Caco-2 (cell line): ENCODE measurements at regions not wholly inside any gene's neighbourhood (a gene's known extent, or its start where the extent isn't known, plus 50 kb on each side); places are given as distances from the start of the nearest gene placed in this dataset.

Experiments
- BruUV-seq: library from RNA; stranded (reverse); fragments of 400-500 nt; replicated peaks from 2 replicates; lab custom pipeline; 2021; lab: Mats Ljungman, UMichigan
- CTCF ChIA-PET: fragments of 300-600 bp; sonication (Branson Sonifier 250); formaldehyde crosslinking; loops from one replicate; lab custom pipeline; 2022; ENCODE audit warnings: antibody characterized with exemption; lab: Charles Lee
- POLR2A ChIA-PET: fragments of 300-600 bp; sonication (Branson Sonifier 250); formaldehyde crosslinking; loops from one replicate; lab custom pipeline; 2022; ENCODE audit warnings: antibody characterized with exemption; lab: Charles Lee
- DNase-seq, 2 experiments: peaks; one replicate each; pipeline versions ENCODE4 v3.0.0 to v3.0.0-alpha.2; 2020 to 2022
- H3K27me3 ChIP-seq: replicated peaks from 2 replicates; pipeline ENCODE4 v1.6.0; 2011; ENCODE audit warnings: low read length; ENCODE audit not compliant: control insufficient read depth, insufficient read depth
- H3K36me3 ChIP-seq: 2 replicates; pipeline ENCODE4 v1.5.1; 2011; ENCODE audit warnings: low read length; ENCODE audit not compliant: control insufficient read depth, insufficient read depth
- H3K4me1 ChIP-seq: fragments of 250-450 bp; sonication (Bioruptor Pico); 2 replicates; pipeline ENCODE4 v1.5.1; 2020; ENCODE audit warnings: mild to moderate bottlenecking
- H3K4me3 ChIP-seq: 2 replicates; pipeline ENCODE4 v1.5.1; 2011; ENCODE audit warnings: low read depth, mild to moderate bottlenecking, control low read depth, low read length
- H3K9me3 ChIP-seq: fragments of 250-450 bp; sonication (Bioruptor Pico); 2 replicates; pipeline ENCODE4 v1.5.1; 2020; ENCODE audit warnings: mild to moderate bottlenecking, moderate library complexity
- H3K27ac Mint-ChIP-seq: one replicate; pipeline ENCODE4 v1.8.0; 2022; ENCODE audit warnings: mixed read lengths; ENCODE audit not compliant: unreplicated experiment
- H3K27me3 Mint-ChIP-seq: one replicate; pipeline ENCODE4 v1.8.0; 2022; ENCODE audit warnings: mixed read lengths; ENCODE audit not compliant: insufficient read depth, unreplicated experiment
- H3K36me3 Mint-ChIP-seq: one replicate; pipeline ENCODE4 v1.8.0; 2022; ENCODE audit warnings: mild to moderate bottlenecking, mixed read lengths; ENCODE audit not compliant: insufficient read depth, unreplicated experiment
- H3K4me1 Mint-ChIP-seq: one replicate; pipeline ENCODE4 v1.8.0; 2022; ENCODE audit warnings: low read depth, mixed read lengths; ENCODE audit not compliant: unreplicated experiment
- H3K4me3 Mint-ChIP-seq: one replicate; pipeline ENCODE4 v1.8.0; 2022; ENCODE audit warnings: mild to moderate bottlenecking, moderate library complexity, mixed read lengths; ENCODE audit not compliant: unreplicated experiment
- H3K9me3 Mint-ChIP-seq: one replicate; pipeline ENCODE4 v1.8.0; 2022; ENCODE audit warnings: mixed read lengths; ENCODE audit not compliant: unreplicated experiment
- intact Hi-C: fragments of 100-400 bp; cut with micrococcal nuclease; formaldehyde crosslinking; loops from one replicate; pipeline ENCODE4 v1.10.0; 2022; ENCODE audit not compliant: unreplicated experiment
- TF ChIP-seq, protein P1 (sequence below), 2 experiments: fragments of 200-600 bp in 1 of 2; IDR thresholded peaks; 1 replicate in 1 of 2; 2 replicates in 1 of 2; pipeline versions ENCODE4 v1.5.1 to v1.8.0; 2011 to 2022; ENCODE audit warnings: antibody characterized with exemption in 1 of 2, control low read depth in 1 of 2, inconsistent platforms in 1 of 2, low read depth in 1 of 2, low read length in 1 of 2, mild to moderate bottlenecking in 1 of 2, moderate library complexity in 1 of 2; ENCODE audit not compliant: insufficient read depth in 1 of 2, severe bottlenecking in 1 of 2, unreplicated experiment in 1 of 2

- Histone ChIP-seq H3K9me3 (peaks cover 21% of the 10 kb centered on the region), H3K36me3 (no peaks in the 10 kb centered on the region), H3K4me3 (no peak overlapping the region), H3K27me3 (no peaks in the 10 kb centered on the region), H3K4me1 (peaks cover 50% of the 10 kb centered on the region)
- Mint-ChIP-seq H3K27me3 (no peaks in the 10 kb centered on the region), H3K27ac (peak overlapping the region; percentile 10), H3K36me3 (peaks cover 41% of the 10 kb centered on the region), H3K4me3 (no peak overlapping the region), H3K9me3 (peaks cover 14% of the 10 kb centered on the region), H3K4me1 (peaks cover 52% of the 10 kb centered on the region)
- POLR2A ChIA-PET: no interaction called here
- BruUV-seq: no TSS peak
- peak; percentile 36 to 41 for DNase-seq
- TF ChIP-seq, protein P1, sequence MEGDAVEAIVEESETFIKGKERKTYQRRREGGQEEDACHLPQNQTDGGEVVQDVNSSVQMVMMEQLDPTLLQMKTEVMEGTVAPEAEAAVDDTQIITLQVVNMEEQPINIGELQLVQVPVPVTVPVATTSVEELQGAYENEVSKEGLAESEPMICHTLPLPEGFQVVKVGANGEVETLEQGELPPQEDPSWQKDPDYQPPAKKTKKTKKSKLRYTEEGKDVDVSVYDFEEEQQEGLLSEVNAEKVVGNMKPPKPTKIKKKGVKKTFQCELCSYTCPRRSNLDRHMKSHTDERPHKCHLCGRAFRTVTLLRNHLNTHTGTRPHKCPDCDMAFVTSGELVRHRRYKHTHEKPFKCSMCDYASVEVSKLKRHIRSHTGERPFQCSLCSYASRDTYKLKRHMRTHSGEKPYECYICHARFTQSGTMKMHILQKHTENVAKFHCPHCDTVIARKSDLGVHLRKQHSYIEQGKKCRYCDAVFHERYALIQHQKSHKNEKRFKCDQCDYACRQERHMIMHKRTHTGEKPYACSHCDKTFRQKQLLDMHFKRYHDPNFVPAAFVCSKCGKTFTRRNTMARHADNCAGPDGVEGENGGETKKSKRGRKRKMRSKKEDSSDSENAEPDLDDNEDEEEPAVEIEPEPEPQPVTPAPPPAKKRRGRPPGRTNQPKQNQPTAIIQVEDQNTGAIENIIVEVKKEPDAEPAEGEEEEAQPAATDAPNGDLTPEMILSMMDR (IDR thresholded peaks at IDR 0.05; ENCODE audit: insufficient read depth in 1 of 2, low read depth in 1 of 2, low read length in 1 of 2, severe bottlenecking in 1 of 2, unreplicated experiment in 1 of 2): no peak
- CTCF ChIA-PET: no interaction called here
- intact Hi-C loops: loop anchor here (5.0 kb wide), 2 partner anchors 58 to 142 kb away; partner anchors contain the start of gene SIPA1L1
Measured at GRCh38 chr14:71380271-71380670, 473.0 kb downstream of the PCNX1 start.

DNA sequence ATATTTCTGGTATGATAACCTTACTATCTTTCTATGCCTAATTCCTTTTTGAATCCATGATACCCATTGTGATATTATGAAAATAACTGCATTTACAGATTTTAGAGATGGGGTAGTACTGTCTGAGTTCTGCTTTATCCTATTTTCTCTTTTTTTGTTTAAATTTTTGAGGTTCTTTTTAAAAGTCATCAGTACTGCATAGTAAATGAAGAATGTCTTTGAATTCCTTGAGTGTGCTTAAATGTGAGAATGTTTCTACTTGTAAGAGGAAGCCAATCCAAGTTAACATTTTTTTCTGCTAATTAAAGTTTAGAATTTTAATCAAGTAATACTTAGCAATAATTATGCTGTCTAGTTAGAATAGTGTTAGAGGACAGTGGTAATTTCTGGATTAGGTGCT lies 474.6 kb downstream of the PCNX1 start:
- TF ChIP-seq, protein P1 (IDR thresholded peaks at IDR 0.05; ENCODE audit: insufficient read depth in 1 of 2, low read depth in 1 of 2, low read length in 1 of 2, severe bottlenecking in 1 of 2, unreplicated experiment in 1 of 2): no peak
- no peak overlapping the region for H3K4me3 Mint-ChIP-seq
- ChIA-PET POLR2A (no interaction called here), CTCF (no interaction called here)
- Histone ChIP-seq H3K27me3 (no peaks in the 10 kb centered on the region), H3K4me3 (no peak overlapping the region), H3K4me1 (peaks cover 50% of the 10 kb centered on the region), H3K9me3 (peaks cover 11% of the 10 kb centered on the region; the same call in 1 of the 2 replicates), H3K36me3 (no peaks in the 10 kb centered on the region)
- peaks cover 20% of the 10 kb centered on the region for H3K9me3 Mint-ChIP-seq
- peaks cover 61% of the 10 kb centered on the region for H3K4me1 Mint-ChIP-seq
- no peak for DNase-seq
- H3K36me3 Mint-ChIP-seq: peaks cover 35% of the 10 kb centered on the region
- BruUV-seq: no TSS peak
- peak overlapping the region; percentile 92 for H3K27ac Mint-ChIP-seq
- intact Hi-C loops: loop anchor here (5.0 kb wide), 2 partner anchors 60 to 140 kb away; partner anchors contain the start of gene SIPA1L1
- H3K27me3 Mint-ChIP-seq: no peaks in the 10 kb centered on the region

- Mint-ChIP-seq H3K4me3 (peak overlapping the region; percentile 57), H3K4me1 (peaks cover 61% of the 10 kb centered on the region), H3K9me3 (peaks cover 20% of the 10 kb centered on the region), H3K27me3 (no peaks in the 10 kb centered on the region), H3K27ac (peak overlapping the region; percentile 92), H3K36me3 (peaks cover 34% of the 10 kb centered on the region)
- intact Hi-C loops: loop anchor here (5.0 kb wide), 2 partner anchors 60 to 140 kb away; partner anchors contain the start of gene SIPA1L1
- Histone ChIP-seq H3K4me3 (no peak overlapping the region), H3K9me3 (peaks cover 6% of the 10 kb centered on the region; the same call in 1 of the 2 replicates), H3K4me1 (peaks cover 51% of the 10 kb centered on the region), H3K27me3 (no peaks in the 10 kb centered on the region), H3K36me3 (no peaks in the 10 kb centered on the region)
- BruUV-seq: no TSS peak
- TF ChIP-seq, protein P1 (IDR thresholded peaks at IDR 0.05; ENCODE audit: insufficient read depth in 1 of 2, low read depth in 1 of 2, low read length in 1 of 2, severe bottlenecking in 1 of 2, unreplicated experiment in 1 of 2): no peak
- ChIA-PET POLR2A (no interaction called here), CTCF (no interaction called here)
- no peak for DNase-seq
Measured at GRCh38 chr14:71382315-71382714, 475.1 kb downstream of the PCNX1 start.
